ENCODE measurements at regions not wholly inside any gene's neighbourhood (a gene's known extent, or its start where the extent isn't known, plus 50 kb on each side); places are given as distances from the start of the nearest gene placed in this dataset.

DNA sequence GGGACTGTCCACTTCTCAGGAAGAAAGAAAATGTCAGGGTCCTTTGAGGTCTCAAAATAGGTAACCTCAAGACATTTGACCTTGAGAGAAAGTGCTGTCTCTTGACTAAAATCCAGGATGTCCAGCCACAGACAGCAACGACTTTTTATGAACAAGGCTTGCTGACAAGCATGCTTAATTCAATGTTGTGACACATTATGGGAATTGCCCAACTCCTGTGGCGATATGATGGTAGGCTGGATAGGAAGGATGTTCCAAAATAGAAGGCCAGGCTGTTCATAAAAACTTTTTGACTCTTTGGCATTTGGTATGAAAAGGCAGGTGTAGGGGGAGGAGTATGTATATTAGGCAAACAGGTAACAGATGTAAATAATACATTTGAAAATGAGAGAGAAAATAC, 50.8 kb upstream of the EDNRA start:
- no peak for TF ChIP-seq CTCF (IDR thresholded peaks at IDR 0.05; ENCODE audit: extremely low read depth, missing control alignments)
- DNase-seq (ENCODE audit: low spot score), result no peak

Data from GM20000 (cell line).